ENCODE measurements at regions not wholly inside any gene's neighbourhood (a gene's known extent, or its start where the extent isn't known, plus 50 kb on each side); places are given as distances from the start of the nearest gene placed in this dataset.

GRCh38 chr3:180433152-180433551, 168.8 kb upstream of the TTC14 start:
- TF ChIP-seq MAX (IDR thresholded peaks at IDR 0.05) (no peak), YY1 (IDR thresholded peaks at IDR 0.05; ENCODE audit: low read depth) (no peak), RAD21 (IDR thresholded peaks at IDR 0.05; ENCODE audit: low read depth) (no peak), FOXM1 (IDR thresholded peaks at IDR 0.05; ENCODE audit: borderline replicate concordance, low read depth) (no peak), EP300 (IDR thresholded peaks at IDR 0.05; ENCODE audit: borderline replicate concordance) (no peak), REST (IDR thresholded peaks at IDR 0.05; ENCODE audit: low read depth) (no peak), CREB1 (IDR thresholded peaks at IDR 0.05; ENCODE audit: low read depth) (no peak), TAF1 (IDR thresholded peaks at IDR 0.05; ENCODE audit: low read depth) (no peak), NFIC (IDR thresholded peaks at IDR 0.05) (no peak), EGR1 (IDR thresholded peaks at IDR 0.05) (no peak), CEBPB (IDR thresholded peaks at IDR 0.05) (no peak)

All from Ishikawa (cell line).